Sigmoid colon (tissue), 6 donors: ENCODE measurements at regions not wholly inside any gene's neighbourhood (a gene's known extent, or its start where the extent isn't known, plus 50 kb on each side); places are given as distances from the start of the nearest gene placed in this dataset.

Source experiments
- DNase-seq: peaks from one replicate; pipeline ENCODE4 v3.0.0-alpha.2; 2019
- H3K27ac ChIP-seq, 4 donors: fragments of 200-600 bp; sonication (generic); one replicate each; pipeline ENCODE4 v1.5.1; 2016 to 2019; ENCODE audit warnings: mild to moderate bottlenecking in 1 of 4
- H3K27me3 ChIP-seq, 3 donors: fragments of 200-600 bp; sonication (generic); one replicate each; pipeline ENCODE4 v1.5.1; 2019; ENCODE audit warnings: mild to moderate bottlenecking in 1 of 3
- H3K36me3 ChIP-seq, 4 donors: fragments of 200-600 bp; sonication (generic); one replicate each; pipeline ENCODE4 v1.5.1; 2016 to 2019
- H3K4me1 ChIP-seq, 4 donors: fragments of 200-600 bp; sonication (generic); one replicate each; pipeline ENCODE4 v1.5.1; 2017 to 2019
- H3K4me3 ChIP-seq, 4 donors: fragments of 200-600 bp; sonication (generic); one replicate each; pipeline ENCODE4 v1.5.1; 2017 to 2019; ENCODE audit warnings: mild to moderate bottlenecking in 2 of 4, moderate library complexity in 1 of 4
- H3K9me3 ChIP-seq, 4 donors: fragments of 200-600 bp in 3 of 4; sonication (generic) in 3 of 4; one replicate each; pipeline versions ENCODE4 v1.5.1 to v1.6.1; 2013 to 2019
- CTCF ChIP-seq, 4 experiments: fragments of 450-650 bp in 3 of 4; fragments of 200-600 bp in 1 of 4; IDR thresholded peaks; one replicate each; pipeline ENCODE4 v1.5.1; 2016 to 2019; ENCODE audit warnings: antibody characterized with exemption in 4 of 4, mild to moderate bottlenecking in 3 of 4, moderate library complexity in 2 of 4
- EP300 ChIP-seq, 4 donors: sonication (generic); formaldehyde crosslinking; IDR thresholded peaks; one replicate each; pipeline ENCODE4 v1.6.1; 2017; ENCODE audit warnings: antibody characterized with exemption in 4 of 4
- POLR2A ChIP-seq, 2 donors: fragments of 450-650 bp; IDR thresholded peaks; one replicate each; pipeline ENCODE4 v1.6.1; 2016; ENCODE audit warnings: antibody characterized with exemption in 2 of 2, mild to moderate bottlenecking in 2 of 2, moderate library complexity in 2 of 2
- POLR2AphosphoS5 ChIP-seq, 4 donors: sonication (generic); formaldehyde crosslinking; IDR thresholded peaks; one replicate each; pipeline ENCODE4 v1.6.1; 2017; ENCODE audit warnings: antibody characterized with exemption in 4 of 4
- WGBS, 2 donors: extraction: QIAGEN DNeasy Blood & Tissue Kit; methylation state at CpG; one replicate each; pipeline ENCODE4 v1.1.7; 2013; 5-methylcytosine and 5-hydroxymethylcytosine counted together
- intact Hi-C: fragments of 100-400 bp; cut with DNase I; formaldehyde crosslinking; loops from one replicate; pipeline ENCODE4 v1.15.1; 2023
- donor health status: healthy with polysubstance abuse.
- donor health status: healthy.

- Histone ChIP-seq H3K4me1 (no peaks in the 10 kb centered on the region), H3K27ac (no peak overlapping the region), H3K4me3 (no peak overlapping the region), H3K27me3 (no peaks in the 10 kb centered on the region), H3K9me3 (no peaks in the 10 kb centered on the region), H3K36me3 (no peaks in the 10 kb centered on the region)
- TF ChIP-seq POLR2A (IDR thresholded peaks at IDR 0.05) (no peak), CTCF (IDR thresholded peaks at IDR 0.05) (no peak), POLR2AphosphoS5 (IDR thresholded peaks at IDR 0.05) (no peak), EP300 (IDR thresholded peaks at IDR 0.05) (no peak)
- 64 to 73% methylated on average over 1 of the region's 1 CpG for WGBS, 2 donors
- no peak for DNase-seq
- intact Hi-C loops = no loop called here
These were observed 1099.9 kb downstream of the TUSC7 start for GRCh38 chr3:117809186-117810081.

- WGBS, 2 donors = 71 to 83% methylated on average over 2 of the region's 2 CpGs
- intact Hi-C loops = no loop called here
- Histone ChIP-seq H3K27me3 (no peaks in the 10 kb centered on the region), H3K4me1 (no peaks in the 10 kb centered on the region), H3K4me3 (no peak overlapping the region), H3K9me3 (no peaks in the 10 kb centered on the region), H3K27ac (no peak overlapping the region), H3K36me3 (no peaks in the 10 kb centered on the region)
- TF ChIP-seq CTCF (IDR thresholded peaks at IDR 0.05) (no peak), POLR2AphosphoS5 (IDR thresholded peaks at IDR 0.05) (no peak), POLR2A (IDR thresholded peaks at IDR 0.05) (no peak), EP300 (IDR thresholded peaks at IDR 0.05) (no peak)
- DNase-seq = no peak
These were observed 1102.2 kb downstream of the TUSC7 start for GRCh38 chr3:117811786-117812185.

GRCh38 chr3:117814975-117815374 is 1105.4 kb downstream of the TUSC7 start:
- 40 to 69% methylated on average over 2 of the region's 2 CpGs for WGBS, 2 donors

GRCh38 chr3:117817103-117817502 is 1107.5 kb downstream of the TUSC7 start:
- no peak overlapping the region for H3K4me3 ChIP-seq
- TF ChIP-seq POLR2AphosphoS5 (IDR thresholded peaks at IDR 0.05) (no peak), EP300 (IDR thresholded peaks at IDR 0.05) (no peak)
- H3K27me3 ChIP-seq = no peaks in the 10 kb centered on the region
- H3K27ac ChIP-seq = no peak overlapping the region
- no peaks in the 10 kb centered on the region for H3K36me3 ChIP-seq
- intact Hi-C loops = no loop called here
- DNase-seq = no peak
- no peaks in the 10 kb centered on the region for H3K4me1 ChIP-seq
- H3K9me3 ChIP-seq = no peaks in the 10 kb centered on the region
- WGBS, 2 donors = 66 to 92% methylated on average over 2 of the region's 2 CpGs

More at GRCh38 chr3:117814975-117815374, 1105.4 kb downstream of the TUSC7 start:
- Histone ChIP-seq H3K27ac (no peak overlapping the region), H3K27me3 (no peaks in the 10 kb centered on the region), H3K36me3 (no peaks in the 10 kb centered on the region), H3K9me3 (no peaks in the 10 kb centered on the region), H3K4me3 (no peak overlapping the region), H3K4me1 (no peaks in the 10 kb centered on the region)
- intact Hi-C loops = no loop called here
- no peak for DNase-seq
- no peak for TF ChIP-seq EP300 (IDR thresholded peaks at IDR 0.05)
- no peak for TF ChIP-seq CTCF (IDR thresholded peaks at IDR 0.05)
- no peak for TF ChIP-seq POLR2A (IDR thresholded peaks at IDR 0.05)
- TF ChIP-seq POLR2AphosphoS5 (IDR thresholded peaks at IDR 0.05) = no peak

- Histone ChIP-seq H3K4me3 (no peak overlapping the region), H3K4me1 (no peaks in the 10 kb centered on the region), H3K36me3 (no peaks in the 10 kb centered on the region), H3K9me3 (no peaks in the 10 kb centered on the region), H3K27ac (no peak overlapping the region), H3K27me3 (no peaks in the 10 kb centered on the region)
- TF ChIP-seq CTCF (IDR thresholded peaks at IDR 0.05) (no peak), EP300 (IDR thresholded peaks at IDR 0.05) (no peak), POLR2A (IDR thresholded peaks at IDR 0.05) (no peak), POLR2AphosphoS5 (IDR thresholded peaks at IDR 0.05) (no peak)
- intact Hi-C loops = no loop called here
- DNase-seq = no peak
- WGBS, 2 donors = 56 to 78% methylated on average over 1 of the region's 1 CpG
These were observed 1109.0 kb downstream of the TUSC7 start for GRCh38 chr3:117818592-117818991.
